Ectodermal cell (in vitro differentiated cells): ENCODE measurements at regions not wholly inside any gene's neighbourhood (a gene's known extent, or its start where the extent isn't known, plus 50 kb on each side); places are given as distances from the start of the nearest gene placed in this dataset.

Source experiments
- H3K27ac ChIP-seq: 2 replicates; pipeline ENCODE4 v1.7.0; 2013; ENCODE audit warnings: mild to moderate bottlenecking, low read depth, low read length; ENCODE audit not compliant: insufficient read depth, poor library complexity, severe bottlenecking
- H3K27me3 ChIP-seq: 2 replicates; pipeline ENCODE4 v1.7.0; 2013; ENCODE audit warnings: mild to moderate bottlenecking, low read length; ENCODE audit not compliant: insufficient read depth, control insufficient read depth, poor library complexity, severe bottlenecking
- H3K36me3 ChIP-seq: one replicate; pipeline ENCODE4 v1.7.0; 2013; ENCODE audit warnings: low read length; ENCODE audit not compliant: control insufficient read depth, insufficient read depth
- H3K4me1 ChIP-seq: one replicate; pipeline ENCODE4 v1.7.0; 2013; ENCODE audit warnings: low read length; ENCODE audit not compliant: control insufficient read depth, insufficient read depth
- H3K4me3 ChIP-seq: 2 replicates; pipeline ENCODE4 v1.7.0; 2013; ENCODE audit warnings: low read depth, low read length, control low read depth; ENCODE audit not compliant: insufficient read depth
- H3K9me3 ChIP-seq: 2 replicates; pipeline ENCODE4 v1.7.0; 2013; ENCODE audit warnings: mild to moderate bottlenecking, low read length, moderate library complexity; ENCODE audit not compliant: control insufficient read depth
- WGBS, 2 experiments: methylation state at CpG; one replicate each; pipeline ENCODE4 v1.1.7; 2013; ENCODE audit warnings: missing lambda C conversion rate in 2 of 2; 5-methylcytosine and 5-hydroxymethylcytosine counted together

DNA sequence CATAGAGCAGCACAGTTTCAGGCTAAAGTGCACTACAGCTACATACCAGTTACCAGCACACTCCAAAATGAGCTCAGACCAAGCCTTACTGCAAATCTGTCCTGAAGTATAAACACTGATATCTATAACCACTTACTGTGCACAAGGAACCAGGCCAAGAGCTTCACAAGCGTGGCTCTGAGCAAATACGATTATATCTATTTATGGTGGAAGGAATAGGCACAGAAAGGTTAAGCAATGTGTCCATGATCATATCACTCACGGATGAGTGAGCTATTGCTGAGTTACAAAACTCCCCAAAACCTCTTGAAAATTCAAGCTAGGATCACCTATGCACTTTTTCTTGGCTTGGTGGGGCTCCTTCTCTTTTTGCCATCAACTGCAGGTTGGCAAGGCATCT, 84.9 kb downstream of the GPAM start:
- Histone ChIP-seq H3K36me3 (no peaks in the 10 kb centered on the region), H3K27me3 (no peaks in the 10 kb centered on the region), H3K4me1 (no peaks in the 10 kb centered on the region), H3K27ac (no peak overlapping the region), H3K4me3 (no peak overlapping the region), H3K9me3 (no peaks in the 10 kb centered on the region)
- 88 to 94% methylated on average over 3 of the region's 3 CpGs for WGBS, 2 experiments
